Mucosa of descending colon (tissue), 3 donors: ENCODE measurements at regions not wholly inside any gene's neighbourhood (a gene's known extent, or its start where the extent isn't known, plus 50 kb on each side); places are given as distances from the start of the nearest gene placed in this dataset.
A peak's percentile ranks its signal among the peaks of the same experiment; 100 is the strongest.

Experiments used
- ATAC-seq: fragments of 200-7000 bp; cut with Tn5 transposase; one replicate; pipeline ENCODE4 v1.9.1; 2020; ENCODE audit warnings: mild to moderate bottlenecking, moderate library complexity
- DNase-seq, 3 donors: peaks; one replicate each; pipeline ENCODE4 v3.0.0-alpha.2; 2020
- H3K36me3 ChIP-seq: fragments of 200-600 bp; one replicate; pipeline ENCODE4 v1.8.0; 2021; ENCODE audit warnings: low read depth, mild to moderate bottlenecking
- H3K4me1 ChIP-seq: fragments of 200-600 bp; one replicate; pipeline ENCODE4 v1.8.0; 2021; ENCODE audit warnings: low read depth, mild to moderate bottlenecking
- H3K4me3 ChIP-seq: fragments of 200-600 bp; one replicate; pipeline ENCODE4 v1.8.0; 2021; ENCODE audit warnings: mild to moderate bottlenecking
- H3K9me3 ChIP-seq: fragments of 200-600 bp; one replicate; pipeline ENCODE4 v1.8.0; 2021; ENCODE audit warnings: mild to moderate bottlenecking
- intact Hi-C, 2 donors: fragments of 100-400 bp; cut with DNase I in 1 of 2; cut with micrococcal nuclease in 1 of 2; formaldehyde crosslinking; loops; one replicate each; pipeline versions ENCODE4 v1.11.0 to v1.11.1; 2022; cut with DNase I, micrococcal nuclease
- TF ChIP-seq, protein P1 (sequence below): fragments of 200-600 bp; IDR thresholded peaks from one replicate; pipeline ENCODE4 v1.8.0; 2022; ENCODE audit warnings: antibody characterized with exemption, mild to moderate bottlenecking
- donor health status: DM: no; HTN: no; CAD: no; lungs with moderate emphysema.
- donor health status: DM: no; HTN: no; CAD: no.
- donor health status: DM: no; HTN: yes; CAD: no.

DNA sequence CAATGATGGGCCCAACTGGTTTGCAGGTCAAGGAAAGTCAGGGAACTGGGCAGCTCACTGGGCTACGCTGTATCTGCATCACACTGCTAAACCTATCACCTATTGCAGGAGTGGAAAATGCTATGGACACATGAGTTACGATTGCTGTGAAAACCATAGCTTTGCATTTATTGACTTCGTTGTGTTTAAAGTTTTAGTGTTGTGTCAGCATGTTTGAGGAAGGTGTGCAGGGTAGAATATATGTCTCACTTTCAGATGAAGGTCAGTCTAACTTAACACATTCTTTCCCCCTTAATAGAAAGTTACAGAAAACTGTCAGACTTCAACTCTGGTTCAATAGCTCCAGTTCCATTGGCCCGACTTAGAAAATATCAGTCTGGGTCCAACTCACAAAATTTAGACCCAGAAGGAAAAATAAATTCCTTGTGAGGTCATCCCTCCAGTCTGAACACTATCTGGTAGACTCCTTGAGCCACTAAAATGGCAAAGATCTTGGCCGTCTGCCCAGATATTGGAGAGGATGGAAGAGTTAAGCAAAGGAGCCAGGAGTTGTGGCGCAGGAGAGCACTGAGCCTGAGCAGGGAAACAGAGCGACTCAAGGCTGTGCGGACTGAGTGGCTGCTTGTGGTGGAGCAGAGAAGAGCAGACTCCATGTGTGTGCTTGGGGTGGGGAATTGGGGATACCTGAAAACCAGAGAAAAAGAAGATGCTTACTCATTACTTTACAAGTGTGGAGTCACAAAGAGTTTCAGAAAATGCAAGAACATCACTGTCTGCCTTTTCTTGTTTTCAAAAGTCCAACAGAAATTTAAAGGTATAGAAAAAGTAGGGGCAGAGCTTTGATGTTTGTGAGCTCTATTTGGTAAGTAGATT, 518.5 kb downstream of the FGF9 start:
- Histone ChIP-seq H3K4me1 (no peaks in the 10 kb centered on the region), H3K9me3 (no peaks in the 10 kb centered on the region), H3K4me3 (no peak overlapping the region), H3K36me3 (no peaks in the 10 kb centered on the region)
- DNase-seq = no peak
- no peak for ATAC-seq
- TF ChIP-seq, protein P1, sequence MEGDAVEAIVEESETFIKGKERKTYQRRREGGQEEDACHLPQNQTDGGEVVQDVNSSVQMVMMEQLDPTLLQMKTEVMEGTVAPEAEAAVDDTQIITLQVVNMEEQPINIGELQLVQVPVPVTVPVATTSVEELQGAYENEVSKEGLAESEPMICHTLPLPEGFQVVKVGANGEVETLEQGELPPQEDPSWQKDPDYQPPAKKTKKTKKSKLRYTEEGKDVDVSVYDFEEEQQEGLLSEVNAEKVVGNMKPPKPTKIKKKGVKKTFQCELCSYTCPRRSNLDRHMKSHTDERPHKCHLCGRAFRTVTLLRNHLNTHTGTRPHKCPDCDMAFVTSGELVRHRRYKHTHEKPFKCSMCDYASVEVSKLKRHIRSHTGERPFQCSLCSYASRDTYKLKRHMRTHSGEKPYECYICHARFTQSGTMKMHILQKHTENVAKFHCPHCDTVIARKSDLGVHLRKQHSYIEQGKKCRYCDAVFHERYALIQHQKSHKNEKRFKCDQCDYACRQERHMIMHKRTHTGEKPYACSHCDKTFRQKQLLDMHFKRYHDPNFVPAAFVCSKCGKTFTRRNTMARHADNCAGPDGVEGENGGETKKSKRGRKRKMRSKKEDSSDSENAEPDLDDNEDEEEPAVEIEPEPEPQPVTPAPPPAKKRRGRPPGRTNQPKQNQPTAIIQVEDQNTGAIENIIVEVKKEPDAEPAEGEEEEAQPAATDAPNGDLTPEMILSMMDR = no peak
- intact Hi-C loops = no loop called here

DNA sequence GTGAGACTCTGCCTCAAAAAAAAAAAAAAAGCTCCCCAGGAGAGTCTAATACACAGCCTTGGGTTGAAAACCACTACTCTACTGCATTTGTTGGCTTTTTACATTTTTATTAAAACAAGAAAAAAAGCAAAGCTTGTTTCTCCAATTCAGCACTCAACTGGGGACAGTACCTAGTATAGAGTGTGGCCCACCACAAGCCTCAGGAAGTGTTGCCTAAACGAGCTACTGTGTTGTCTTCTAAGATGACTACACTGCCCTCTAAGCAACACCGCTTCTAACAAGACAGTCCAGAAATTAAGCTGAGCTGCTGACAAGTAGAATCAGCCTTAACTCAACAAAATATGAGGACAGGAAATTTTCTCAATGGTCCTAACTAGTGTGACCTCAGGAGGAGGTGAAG, 522.2 kb downstream of the FGF9 start:
- TF ChIP-seq, protein P1 = no peak
- H3K36me3 ChIP-seq = no peaks in the 10 kb centered on the region
- no peak for DNase-seq
- ATAC-seq = no peak
- H3K4me1 ChIP-seq = no peaks in the 10 kb centered on the region
- no peak overlapping the region for H3K4me3 ChIP-seq
- intact Hi-C loops = no loop called here
- H3K9me3 ChIP-seq = no peaks in the 10 kb centered on the region

DNA sequence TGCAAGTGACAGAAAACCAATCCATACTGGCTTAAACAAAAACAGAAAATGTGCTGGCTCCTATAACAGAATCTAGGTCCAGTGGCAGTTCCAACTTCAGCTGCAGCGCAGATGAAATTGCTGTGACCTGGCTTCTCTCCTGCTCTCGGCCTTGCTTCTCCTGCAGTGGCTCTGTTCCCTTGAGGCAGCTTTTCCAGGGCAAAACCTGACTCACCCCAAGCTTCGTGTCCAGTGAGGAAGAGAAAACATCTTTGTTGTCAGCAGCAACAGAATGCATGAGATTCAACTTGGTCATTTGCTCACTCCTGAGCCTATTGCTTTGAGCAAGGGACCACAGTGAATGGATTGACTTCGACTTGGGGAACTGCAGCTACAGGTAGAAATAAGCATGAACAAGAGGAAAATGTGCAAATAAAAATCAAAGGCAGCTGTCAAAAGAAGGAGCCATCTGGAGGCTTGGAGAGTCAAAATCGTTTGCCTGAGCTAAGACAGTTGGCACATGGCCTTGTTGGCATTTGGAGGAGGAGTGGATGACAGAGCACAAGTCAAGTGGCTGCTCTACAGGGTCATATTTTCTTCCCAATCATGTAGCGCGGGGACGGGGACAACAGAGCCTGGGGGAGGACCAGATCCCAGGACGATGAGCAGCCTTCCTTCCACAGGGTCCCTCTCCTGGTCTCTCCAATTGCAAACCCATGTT, 523.4 kb downstream of the FGF9 start:
- ATAC-seq (no peak), DNase-seq (no peak)
- Histone ChIP-seq H3K4me3 (no peak overlapping the region), H3K9me3 (no peaks in the 10 kb centered on the region), H3K36me3 (no peaks in the 10 kb centered on the region), H3K4me1 (peaks cover 7% of the 10 kb centered on the region)
- TF ChIP-seq, protein P1 = no peak
- intact Hi-C loops = no loop called here

DNA sequence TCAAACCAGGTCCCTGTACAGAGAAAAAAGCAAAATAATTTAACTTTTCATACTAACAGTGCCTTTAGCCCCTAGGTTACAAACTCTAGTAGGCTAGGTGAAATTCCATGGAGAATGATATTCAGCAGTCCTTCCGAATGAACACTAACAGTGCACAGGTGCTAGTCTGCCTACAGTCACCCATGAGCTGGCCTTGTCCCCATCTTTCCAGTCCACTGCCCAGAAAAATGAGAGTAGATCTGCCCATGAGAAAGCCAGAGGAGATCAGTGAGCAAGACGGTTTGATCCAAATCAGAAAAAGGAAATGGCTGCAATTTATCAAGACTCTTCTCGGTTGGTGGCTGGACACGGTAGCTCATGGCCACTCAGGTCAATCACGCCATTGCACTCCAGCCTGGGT, 524.9 kb downstream of the FGF9 start:
- ATAC-seq = no peak
- intact Hi-C loops = no loop called here
- TF ChIP-seq, protein P1 = no peak
- Histone ChIP-seq H3K36me3 (no peaks in the 10 kb centered on the region), H3K4me1 (peaks cover 7% of the 10 kb centered on the region), H3K4me3 (no peak overlapping the region), H3K9me3 (no peaks in the 10 kb centered on the region)
- no peak for DNase-seq

DNA sequence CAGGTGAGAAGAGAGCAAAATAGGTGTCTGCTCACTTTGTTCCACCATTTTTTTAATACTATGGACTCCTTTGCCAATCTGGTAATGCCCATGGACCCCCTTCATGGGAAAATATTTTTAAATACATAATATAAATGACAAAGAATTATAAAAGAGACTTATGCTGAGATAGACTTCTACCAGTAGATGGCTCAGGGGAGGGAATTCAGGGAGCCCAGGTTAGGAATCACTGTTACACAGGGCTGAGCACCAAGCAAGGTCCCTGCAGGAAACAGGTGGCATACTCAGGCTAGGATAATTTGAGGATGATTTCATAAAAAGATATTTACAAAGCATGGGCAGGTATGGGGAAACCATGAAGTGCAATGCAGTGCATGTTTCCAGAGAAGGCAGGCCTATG, 525.9 kb downstream of the FGF9 start:
- peak; percentile 68 for ATAC-seq
- no peak for DNase-seq

More for the DNA sequence above, 525.9 kb downstream of the FGF9 start:
- no peak overlapping the region for H3K4me3 ChIP-seq
- H3K9me3 ChIP-seq = no peaks in the 10 kb centered on the region
- peaks cover 7% of the 10 kb centered on the region for H3K4me1 ChIP-seq
- intact Hi-C loops = no loop called here
- TF ChIP-seq, protein P1 = no peak
- no peaks in the 10 kb centered on the region for H3K36me3 ChIP-seq
